Mesenchymal stem cell (in vitro differentiated cells and primary cell): ENCODE measurements at regions not wholly inside any gene's neighbourhood (a gene's known extent, or its start where the extent isn't known, plus 50 kb on each side); places are given as distances from the start of the nearest gene placed in this dataset.
A peak's percentile ranks its signal among the peaks of the same experiment; 100 is the strongest.

ENCODE experiments used
- DNase-seq: peaks from one replicate; pipeline ENCODE4 v3.0.0-alpha.2; 2013
- H2AFZ ChIP-seq: one replicate; pipeline ENCODE4 v1.6.1; 2013; ENCODE audit warnings: low read depth, mild to moderate bottlenecking, control low read depth, inconsistent platforms, low read length, moderate library complexity
- H2AK5ac ChIP-seq: 2 replicates; pipeline ENCODE4 v1.6.1; 2013; ENCODE audit warnings: low read length, moderate library complexity, mild to moderate bottlenecking, inconsistent platforms; ENCODE audit not compliant: severe bottlenecking
- H2BK120ac ChIP-seq: one replicate; pipeline ENCODE4 v1.6.1; 2013; ENCODE audit warnings: low read depth, mild to moderate bottlenecking, inconsistent platforms, low read length, moderate library complexity
- H2BK12ac ChIP-seq, 2 experiments: one replicate each; pipeline ENCODE4 v1.6.1; 2013; ENCODE audit warnings: inconsistent platforms in 2 of 2, low read length in 2 of 2, mild to moderate bottlenecking in 2 of 2, moderate library complexity in 2 of 2, control low read depth in 1 of 2
- H2BK15ac ChIP-seq: one replicate; pipeline ENCODE4 v1.6.1; 2013; ENCODE audit warnings: mild to moderate bottlenecking, low read depth, inconsistent platforms; ENCODE audit not compliant: poor library complexity, severe bottlenecking
- H2BK5ac ChIP-seq: 2 replicates; pipeline ENCODE4 v1.6.1; 2013; ENCODE audit warnings: low read depth, mild to moderate bottlenecking, low read length, control low read depth, inconsistent platforms; ENCODE audit not compliant: poor library complexity, severe bottlenecking
- H3K14ac ChIP-seq, 2 experiments: one replicate each; pipeline ENCODE4 v1.6.1; 2013; ENCODE audit warnings: inconsistent platforms in 2 of 2, low read length in 2 of 2, control low read depth in 1 of 2, mild to moderate bottlenecking in 1 of 2, moderate library complexity in 1 of 2
- H3K18ac ChIP-seq, 2 experiments: one replicate each; pipeline ENCODE4 v1.6.1; 2013; ENCODE audit warnings: inconsistent platforms in 2 of 2, low read length in 2 of 2, control low read depth in 1 of 2, low read depth in 1 of 2, mild to moderate bottlenecking in 1 of 2
- H3K23ac ChIP-seq, 2 experiments: one replicate each; pipeline ENCODE4 v1.6.1; 2013; ENCODE audit warnings: inconsistent platforms in 2 of 2, low read length in 2 of 2, mild to moderate bottlenecking in 2 of 2, moderate library complexity in 2 of 2, control low read depth in 1 of 2
- H3K27ac ChIP-seq: 2 replicates; pipeline ENCODE4 v1.5.1; 2013; ENCODE audit warnings: mild to moderate bottlenecking, moderate library complexity, low read length, control low read depth, inconsistent platforms; ENCODE audit not compliant: poor library complexity, severe bottlenecking
- H3K27me3 ChIP-seq, 2 experiments: 2 replicates each; pipeline versions ENCODE4 v1.6.1 to v1.7.0; 2013; ENCODE audit warnings: low read length in 2 of 2, mild to moderate bottlenecking in 2 of 2, moderate library complexity in 2 of 2, control low read depth in 1 of 2, inconsistent platforms in 1 of 2; ENCODE audit not compliant: control insufficient read depth in 1 of 2, insufficient read depth in 1 of 2
- H3K36me3 ChIP-seq, 2 experiments: 2 replicates each; pipeline versions ENCODE4 v1.6.1 to v1.7.0; 2013; ENCODE audit warnings: low read length in 2 of 2, control low read depth in 1 of 2, inconsistent platforms in 1 of 2, low read depth in 1 of 2, mild to moderate bottlenecking in 1 of 2; ENCODE audit not compliant: insufficient read depth in 2 of 2, control insufficient read depth in 1 of 2
- H3K4ac ChIP-seq, 2 experiments: one replicate each; pipeline ENCODE4 v1.6.1; 2013; ENCODE audit warnings: inconsistent platforms in 2 of 2, low read length in 2 of 2, mild to moderate bottlenecking in 2 of 2, moderate library complexity in 2 of 2, control low read depth in 1 of 2, low read depth in 1 of 2
- H3K4me1 ChIP-seq: 2 replicates; pipeline ENCODE4 v1.6.1; 2013; ENCODE audit warnings: low read depth, low read length, control low read depth; ENCODE audit not compliant: control insufficient read depth, insufficient read depth
- H3K4me2 ChIP-seq: 2 replicates; pipeline ENCODE4 v1.6.1; 2013; ENCODE audit warnings: low read length, mild to moderate bottlenecking, inconsistent platforms; ENCODE audit not compliant: poor library complexity, severe bottlenecking
- H3K4me3 ChIP-seq, 2 experiments: 2 replicates each; pipeline versions ENCODE4 v1.5.1 to v1.7.0; 2013; ENCODE audit warnings: low read length in 2 of 2, mild to moderate bottlenecking in 2 of 2, control low read depth in 1 of 2, low read depth in 1 of 2; ENCODE audit not compliant: insufficient read depth in 1 of 2
- H3K79me1 ChIP-seq: replicated peaks from 2 replicates; pipeline ENCODE4 v1.6.1; 2013; ENCODE audit warnings: mild to moderate bottlenecking, control low read depth, low read length, inconsistent platforms; ENCODE audit not compliant: poor library complexity, severe bottlenecking
- H3K9ac ChIP-seq: 2 replicates; pipeline ENCODE4 v1.7.0; 2013; ENCODE audit warnings: mild to moderate bottlenecking, low read length, moderate library complexity
- H3K9me3 ChIP-seq: 2 replicates; pipeline ENCODE4 v1.7.0; 2013; ENCODE audit warnings: mild to moderate bottlenecking, low read length; ENCODE audit not compliant: control insufficient read depth
- H4K8ac ChIP-seq: one replicate; pipeline ENCODE4 v1.6.1; 2013; ENCODE audit warnings: inconsistent platforms, mild to moderate bottlenecking, low read length, moderate library complexity
- H4K91ac ChIP-seq: one replicate; pipeline ENCODE4 v1.6.1; 2013; ENCODE audit warnings: mild to moderate bottlenecking, low read length, inconsistent platforms
- WGBS: methylation state at CpG from one replicate; pipeline ENCODE4 v1.1.7; 2013; ENCODE audit warnings: mixed read lengths; 5-methylcytosine and 5-hydroxymethylcytosine counted together

DNA sequence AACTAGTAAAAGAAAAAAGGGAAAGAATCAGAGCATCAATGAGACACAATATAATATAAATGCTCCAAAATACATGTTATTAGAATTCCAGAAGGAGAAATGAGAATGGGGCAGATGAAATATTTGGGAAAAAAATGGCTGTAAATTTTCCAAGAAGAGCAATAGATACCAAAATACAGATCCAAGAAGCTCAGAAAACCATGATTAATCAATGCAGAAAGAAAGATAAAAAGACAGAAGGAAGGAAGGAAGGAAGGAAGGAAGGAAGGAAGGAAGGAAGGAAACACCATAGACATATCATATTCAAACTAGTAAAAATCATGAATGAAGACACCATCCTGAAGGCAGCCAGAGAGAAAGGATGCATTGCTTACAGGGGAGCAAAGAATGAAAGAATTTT, 920.9 kb downstream of the EFNA5 start:
- Histone ChIP-seq H2BK12ac (no peak overlapping the region), H3K4me1 (no peaks in the 10 kb centered on the region), H3K9me3 (peaks cover 5% of the 10 kb centered on the region), H3K27me3 (no peaks in the 10 kb centered on the region), H3K18ac (no peak overlapping the region), H3K14ac (no peak overlapping the region), H3K4me3 (no peak overlapping the region), H2AFZ (no peak overlapping the region), H2BK120ac (no peak overlapping the region), H4K91ac (no peak overlapping the region), H2BK5ac (peak overlapping the region; percentile 73), H3K23ac (no peak overlapping the region), H2AK5ac (no peak overlapping the region), H3K79me1 (no peaks in the 10 kb centered on the region), H2BK15ac (no peak overlapping the region), H3K4me2 (no peak overlapping the region), H3K4ac (no peak overlapping the region), H3K9ac (no peak overlapping the region), H3K36me3 (no peaks in the 10 kb centered on the region), H4K8ac (no peak overlapping the region), H3K27ac (no peak overlapping the region)
- DNase-seq = no peak

DNA sequence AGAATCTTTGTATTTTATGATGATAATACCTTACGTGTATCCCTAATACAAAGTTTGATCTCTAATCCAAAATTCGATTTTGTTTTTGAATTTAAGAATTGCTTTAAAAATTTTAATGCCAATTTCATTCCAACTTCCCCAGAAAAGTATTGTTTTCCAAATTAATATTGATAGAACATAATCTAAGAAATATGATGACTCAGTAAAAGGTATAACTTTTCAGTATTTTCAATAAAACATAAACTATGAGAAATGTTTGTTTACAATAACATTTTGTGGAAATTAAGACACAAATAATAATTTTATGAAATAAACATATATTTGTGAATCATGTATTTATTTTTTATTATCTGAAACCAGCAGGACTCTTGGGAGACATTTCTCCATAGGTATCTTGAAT, 931.6 kb downstream of the EFNA5 start:
- no CpG with 5 or more reads among the region's 2 CpGs for WGBS

DNA sequence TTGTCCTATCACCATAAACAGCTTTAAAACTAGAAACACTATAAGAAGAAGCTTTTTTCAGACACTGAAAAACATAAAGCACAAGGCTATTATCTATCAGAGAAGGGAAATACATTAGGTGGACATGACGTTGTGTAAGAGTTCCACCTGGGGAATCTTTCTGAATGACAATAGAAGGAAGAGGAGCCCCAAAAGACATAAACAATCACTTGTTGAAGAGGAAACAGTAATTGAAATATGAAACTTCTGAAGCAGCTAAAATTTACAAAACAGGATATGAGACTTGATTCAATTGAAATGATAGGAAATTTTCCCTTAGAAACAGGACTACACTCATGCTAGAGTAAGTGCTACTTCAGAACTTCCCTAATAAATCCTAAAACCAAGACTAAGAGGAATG, 933.6 kb downstream of the EFNA5 start:
- no peak overlapping the region for H3K4ac ChIP-seq
- no peak overlapping the region for H2AK5ac ChIP-seq
- H2BK15ac ChIP-seq = no peak overlapping the region
- DNase-seq = no peak
- WGBS = 29% methylated on average over 1 of the region's 1 CpG
- no peak overlapping the region for H2BK5ac ChIP-seq
- no peak overlapping the region for H3K4me2 ChIP-seq
- no peak overlapping the region for H3K23ac ChIP-seq
- H3K4me3 ChIP-seq = no peak overlapping the region
- H3K4me1 ChIP-seq = no peaks in the 10 kb centered on the region
- no peak overlapping the region for H3K18ac ChIP-seq
- no peak overlapping the region for H3K9ac ChIP-seq
- no peak overlapping the region for H2BK120ac ChIP-seq
- no peaks in the 10 kb centered on the region for H3K27me3 ChIP-seq
- H3K27ac ChIP-seq = no peak overlapping the region
- no peak overlapping the region for H4K91ac ChIP-seq
- H3K14ac ChIP-seq = no peak overlapping the region
- H2BK12ac ChIP-seq = no peak overlapping the region
- H3K79me1 ChIP-seq = no peaks in the 10 kb centered on the region
- H3K9me3 ChIP-seq = peaks cover 31% of the 10 kb centered on the region
- H2AFZ ChIP-seq = no peak overlapping the region
- no peaks in the 10 kb centered on the region for H3K36me3 ChIP-seq
- no peak overlapping the region for H4K8ac ChIP-seq

More for the DNA sequence above, 931.6 kb downstream of the EFNA5 start:
- H3K18ac ChIP-seq = no peak overlapping the region
- H4K8ac ChIP-seq = no peak overlapping the region
- no peaks in the 10 kb centered on the region for H3K4me1 ChIP-seq
- H3K9me3 ChIP-seq = peaks cover 13% of the 10 kb centered on the region
- no peak overlapping the region for H3K4me3 ChIP-seq
- no peak overlapping the region for H3K4me2 ChIP-seq
- DNase-seq = no peak
- no peak overlapping the region for H4K91ac ChIP-seq
- H3K4ac ChIP-seq = no peak overlapping the region
- H3K27ac ChIP-seq = no peak overlapping the region
- H3K23ac ChIP-seq = no peak overlapping the region
- no peak overlapping the region for H2AFZ ChIP-seq
- H2BK15ac ChIP-seq = no peak overlapping the region
- H2BK12ac ChIP-seq = no peak overlapping the region
- no peak overlapping the region for H3K9ac ChIP-seq
- H3K36me3 ChIP-seq = no peaks in the 10 kb centered on the region
- no peak overlapping the region for H3K14ac ChIP-seq
- no peaks in the 10 kb centered on the region for H3K79me1 ChIP-seq
- no peak overlapping the region for H2BK5ac ChIP-seq
- no peak overlapping the region for H2BK120ac ChIP-seq
- no peak overlapping the region for H2AK5ac ChIP-seq
- H3K27me3 ChIP-seq = no peaks in the 10 kb centered on the region

DNA sequence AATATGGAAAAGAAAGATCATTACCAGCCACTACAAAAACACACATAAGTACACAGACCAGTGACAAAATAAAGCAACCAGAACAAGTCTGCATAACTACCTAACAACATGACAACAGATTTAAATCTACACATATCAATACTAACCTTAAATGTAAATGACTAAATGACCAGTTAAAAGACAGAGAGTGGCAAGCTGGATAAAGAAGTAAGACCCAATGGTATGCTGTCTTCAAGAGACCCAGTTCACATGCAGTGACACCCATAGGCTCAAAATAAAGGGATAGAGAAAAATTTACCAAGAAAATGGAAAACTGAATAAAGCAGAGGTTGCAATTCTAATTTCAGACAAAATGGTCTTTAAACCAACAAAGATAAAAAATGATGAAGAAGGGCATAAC, 938.1 kb downstream of the EFNA5 start:
- H3K23ac ChIP-seq = no peak overlapping the region
- H3K27ac ChIP-seq = no peak overlapping the region
- no peak overlapping the region for H2BK120ac ChIP-seq
- no peak overlapping the region for H2AFZ ChIP-seq
- H2AK5ac ChIP-seq = no peak overlapping the region
- H4K8ac ChIP-seq = no peak overlapping the region
- no peak overlapping the region for H3K9ac ChIP-seq
- H3K4me1 ChIP-seq = no peaks in the 10 kb centered on the region
- H3K4me2 ChIP-seq = no peak overlapping the region
- H3K27me3 ChIP-seq = no peaks in the 10 kb centered on the region
- no peak overlapping the region for H2BK15ac ChIP-seq
- peaks cover 46% of the 10 kb centered on the region for H3K9me3 ChIP-seq
- H3K4ac ChIP-seq = no peak overlapping the region
- no peak overlapping the region for H4K91ac ChIP-seq
- H3K18ac ChIP-seq = no peak overlapping the region
- no peak for DNase-seq
- H3K79me1 ChIP-seq = no peaks in the 10 kb centered on the region
- H2BK5ac ChIP-seq = no peak overlapping the region
- H3K4me3 ChIP-seq = no peak overlapping the region
- no peak overlapping the region for H3K14ac ChIP-seq
- no peaks in the 10 kb centered on the region for H3K36me3 ChIP-seq
- H2BK12ac ChIP-seq = no peak overlapping the region
